NCI-H345 treated with DMSO at 0.1 percent for 48 hours (cell line): ENCODE measurements at regions not wholly inside any gene's neighbourhood (a gene's known extent, or its start where the extent isn't known, plus 50 kb on each side); places are given as distances from the start of the nearest gene placed in this dataset.

ENCODE experiments used
- DNase-seq: peaks from one replicate; lab custom pipeline; 2025; ENCODE audit not compliant: unreplicated experiment; lab: John Stamatoyannopoulos, UW

DNA sequence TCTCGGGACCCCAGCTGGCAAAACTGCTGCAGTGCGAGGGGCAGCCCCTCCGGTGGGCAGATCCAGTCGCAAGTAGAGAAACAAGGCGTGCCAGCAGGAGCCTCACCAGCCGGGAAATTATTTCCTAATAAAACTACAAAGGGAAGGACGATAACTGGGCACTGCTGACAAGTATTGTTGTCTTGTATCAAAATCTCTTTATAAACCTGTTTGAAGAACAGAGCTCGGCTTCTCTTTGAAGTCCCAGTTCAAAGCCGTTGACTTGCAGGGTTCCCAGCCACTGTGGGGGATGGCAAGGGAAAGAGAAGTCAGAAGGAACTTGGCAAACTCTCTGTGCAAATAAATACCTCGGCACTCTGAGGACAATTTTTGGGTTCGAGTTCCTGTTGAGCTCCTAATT is 504.5 kb downstream of the CD83 start:
- no peak for DNase-seq

DNA sequence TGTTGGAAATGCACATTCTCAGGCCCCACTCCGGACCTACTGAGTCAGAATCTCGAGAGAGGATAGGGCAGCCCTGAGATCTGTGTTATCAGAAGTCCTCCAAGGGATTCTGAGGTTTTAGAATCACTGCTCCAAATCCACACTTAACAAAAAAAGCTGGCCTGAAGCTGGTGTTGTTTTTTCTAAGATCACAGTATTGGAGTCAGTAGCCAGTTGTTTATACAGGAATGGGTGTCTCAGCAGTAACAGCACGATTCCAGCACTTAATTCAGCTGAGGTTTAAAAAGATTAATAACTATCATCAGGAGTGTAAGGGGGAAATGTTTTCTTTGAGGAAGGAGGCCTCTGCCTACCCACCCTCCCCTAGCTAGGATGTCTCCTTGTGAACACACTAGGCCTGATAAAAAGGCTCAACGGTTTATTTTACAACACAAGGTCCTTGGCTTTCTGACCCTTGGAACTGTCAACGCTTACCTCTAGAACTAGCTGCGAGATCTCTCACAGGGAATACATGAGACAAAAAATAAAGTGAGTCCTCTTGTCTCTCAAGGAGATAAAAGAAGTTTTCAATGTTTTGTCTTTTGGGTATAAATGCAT is 505.4 kb downstream of the CD83 start:
- no peak for DNase-seq

DNA sequence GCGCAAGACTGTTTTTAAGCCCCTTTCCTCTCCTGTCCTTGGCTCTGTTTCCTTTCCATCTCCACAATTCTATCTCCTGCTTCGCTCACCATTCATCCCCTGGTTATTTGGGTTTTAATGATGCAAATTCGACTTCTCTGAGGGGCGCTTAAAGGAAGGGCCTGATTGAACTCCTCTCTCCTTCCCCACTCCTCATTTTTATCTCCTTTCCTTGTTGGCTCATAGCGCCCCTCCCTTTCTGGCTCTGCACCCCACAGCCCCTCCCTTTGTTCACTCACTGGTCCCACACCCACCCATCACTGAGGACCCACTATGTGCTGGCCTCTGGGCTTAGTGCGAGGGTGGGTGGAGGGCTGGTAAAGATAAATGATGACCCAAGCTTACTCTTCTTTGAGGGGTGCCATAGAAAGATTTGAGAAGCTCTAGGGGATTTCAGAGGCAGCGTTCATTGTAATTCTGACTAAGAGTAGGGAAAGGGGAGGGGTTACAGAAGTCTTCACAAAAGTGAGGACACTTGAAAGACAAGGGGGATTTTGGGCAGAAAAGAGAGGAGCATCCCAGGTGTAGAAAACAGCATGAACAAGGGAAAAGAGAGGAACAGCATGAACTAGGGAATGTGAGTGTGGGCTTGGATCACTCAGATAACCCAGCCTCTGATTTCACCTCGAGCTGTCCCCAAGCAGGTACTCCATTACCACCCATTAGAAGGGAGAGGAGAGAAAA is 507.8 kb downstream of the CD83 start:
- no peak for DNase-seq

DNA sequence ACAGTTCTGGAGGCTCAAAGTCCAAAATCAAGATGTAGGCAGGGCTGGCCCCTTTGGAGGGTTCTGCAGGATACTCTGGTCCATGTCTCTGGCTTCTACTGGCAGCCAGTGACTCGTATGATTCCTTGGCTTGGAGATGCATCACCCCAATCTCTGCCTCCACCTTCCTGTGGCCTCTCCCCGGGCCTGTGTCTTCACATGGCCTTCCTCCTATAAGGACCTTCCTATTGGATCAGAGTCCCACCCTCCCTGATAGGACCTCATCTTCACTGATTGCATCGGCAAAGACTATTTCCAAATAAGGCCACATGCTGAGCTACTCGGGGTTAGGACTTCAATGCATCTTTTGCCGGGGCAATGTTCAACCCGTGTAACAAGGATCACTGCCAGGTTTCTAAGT is 509.0 kb downstream of the CD83 start:
- no peak for DNase-seq

DNA sequence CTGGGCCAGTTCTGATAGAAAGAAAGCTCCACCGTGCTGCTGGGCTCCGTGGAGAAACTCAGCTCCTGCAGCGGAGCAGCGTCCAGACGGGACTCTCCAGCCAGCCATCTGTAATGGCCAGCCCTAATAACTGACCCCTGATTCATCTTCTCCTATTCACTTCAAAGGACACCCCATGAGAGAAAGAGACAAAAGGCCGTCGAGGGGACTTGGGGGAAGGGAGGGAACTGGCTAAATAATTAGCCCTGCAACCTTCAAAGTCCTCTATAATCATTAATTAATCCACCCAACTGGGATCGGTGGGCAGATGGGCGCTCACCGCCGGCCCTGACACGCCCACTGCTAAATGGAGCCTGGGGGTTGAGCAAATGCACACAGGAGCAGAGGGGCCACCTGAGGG is 512.4 kb downstream of the CD83 start:
- no peak for DNase-seq

DNA sequence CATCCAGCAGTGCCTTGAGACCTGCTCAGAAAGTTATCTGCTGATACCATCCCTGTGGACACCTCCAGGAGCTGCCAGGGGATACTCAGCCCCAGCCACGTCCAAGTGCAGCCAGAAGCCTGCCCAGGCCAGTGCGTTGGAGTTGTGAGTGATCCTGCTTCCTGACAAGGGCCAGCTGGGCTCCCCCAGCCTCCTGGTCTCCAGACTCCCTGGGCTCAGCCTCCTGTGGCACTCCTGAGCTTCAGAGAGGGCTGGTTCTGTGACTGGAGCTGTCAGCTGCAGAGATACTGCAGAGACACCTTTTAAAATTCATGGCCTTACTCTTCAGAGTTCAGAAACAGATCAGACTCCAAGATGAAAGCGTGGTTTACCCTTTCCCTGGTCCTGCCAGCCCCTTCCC is 515.9 kb downstream of the CD83 start:
- no peak for DNase-seq

DNA sequence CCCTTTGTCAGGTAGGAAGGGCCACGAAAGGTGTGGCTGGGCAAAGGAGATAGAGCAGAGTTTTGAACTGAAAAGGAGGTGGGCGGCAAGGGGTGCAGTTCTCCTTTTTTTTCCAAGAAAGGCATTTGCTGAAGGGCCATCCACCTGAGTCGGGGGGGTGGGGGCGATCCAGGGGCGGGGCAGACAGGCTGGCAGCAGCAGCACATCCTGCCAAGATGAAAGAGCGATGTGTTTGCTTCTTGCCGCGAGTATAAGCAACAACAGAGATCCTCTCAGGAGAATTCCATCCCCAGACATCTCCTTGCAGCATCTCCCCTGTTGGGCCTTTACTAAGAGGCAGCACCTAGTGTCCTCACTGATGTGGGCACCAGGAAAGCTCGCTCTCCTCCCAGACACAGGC is 516.5 kb downstream of the CD83 start:
- DNase-seq, result no peak

DNA sequence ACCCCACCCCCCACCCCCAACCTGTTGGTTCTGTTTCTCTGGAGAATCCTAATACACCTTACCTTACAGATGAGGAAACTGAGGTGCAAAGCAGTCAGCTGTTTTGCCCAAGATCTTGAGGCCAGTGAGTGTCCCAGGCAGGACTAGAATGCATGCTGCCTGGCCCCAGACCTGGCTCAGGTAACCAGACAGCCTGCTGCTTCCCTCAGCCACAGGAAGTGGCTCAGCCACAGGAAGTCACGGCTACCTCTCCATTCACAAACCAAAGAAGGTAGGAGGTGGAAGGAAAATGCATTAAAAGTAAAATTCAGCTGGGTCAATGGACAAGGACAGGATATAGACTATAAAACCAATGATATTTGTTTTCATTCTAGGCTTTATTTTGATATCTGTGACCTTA is 517.6 kb downstream of the CD83 start:
- no peak for DNase-seq

DNA sequence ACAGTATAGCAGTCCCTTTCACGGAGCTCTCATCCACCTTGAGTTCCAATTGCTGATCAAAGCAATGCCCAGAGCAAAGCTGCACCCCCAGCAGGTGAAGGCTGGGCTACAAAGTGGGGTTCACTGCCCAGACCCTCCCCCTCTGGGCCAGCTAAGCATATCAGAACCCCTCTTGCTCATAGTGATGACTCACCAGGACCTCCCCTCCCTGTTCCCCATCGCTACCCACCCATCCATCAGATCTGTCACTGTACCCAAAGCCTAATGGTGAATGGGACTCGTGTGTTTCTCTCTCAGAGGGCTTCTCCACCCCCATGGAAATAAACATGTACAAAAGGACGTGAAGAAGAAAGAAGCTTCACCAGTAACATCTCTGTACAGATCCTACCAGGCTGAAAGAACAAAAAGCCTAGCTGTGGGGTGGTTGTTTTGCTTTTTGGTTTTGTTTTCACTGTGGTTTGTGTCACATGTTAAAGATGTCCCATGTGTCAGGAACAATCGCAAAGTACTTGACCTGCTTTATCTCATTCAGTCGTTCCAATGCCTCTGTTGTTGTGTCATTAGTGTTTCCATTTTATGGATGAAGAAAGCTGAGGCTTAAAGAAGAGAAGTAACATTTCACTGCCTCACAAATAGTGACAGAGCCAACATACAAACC is 518.5 kb downstream of the CD83 start:
- DNase-seq, result no peak

DNA sequence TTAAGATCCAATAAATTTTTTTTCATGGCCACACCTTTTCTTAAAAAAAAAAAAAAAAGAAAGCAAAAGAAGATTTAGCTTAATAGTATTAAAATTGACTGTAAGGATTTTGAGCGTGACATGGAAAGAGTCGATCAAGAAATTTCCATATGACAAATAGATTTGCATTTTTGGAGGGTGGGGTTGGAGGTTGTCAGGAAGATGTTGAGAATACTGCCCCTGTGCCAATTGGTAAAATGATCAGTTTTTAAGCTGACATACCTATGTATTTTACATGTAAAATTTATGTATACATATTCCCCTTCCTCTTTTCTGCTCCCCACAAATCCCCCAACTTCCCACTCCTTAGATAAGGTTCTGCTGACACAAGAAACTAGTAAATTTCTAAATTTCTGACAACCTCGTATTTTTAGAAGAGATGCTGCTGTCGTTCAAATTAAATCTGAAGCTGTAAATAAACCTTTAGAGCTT is 520.9 kb downstream of the CD83 start:
- no peak for DNase-seq

DNA sequence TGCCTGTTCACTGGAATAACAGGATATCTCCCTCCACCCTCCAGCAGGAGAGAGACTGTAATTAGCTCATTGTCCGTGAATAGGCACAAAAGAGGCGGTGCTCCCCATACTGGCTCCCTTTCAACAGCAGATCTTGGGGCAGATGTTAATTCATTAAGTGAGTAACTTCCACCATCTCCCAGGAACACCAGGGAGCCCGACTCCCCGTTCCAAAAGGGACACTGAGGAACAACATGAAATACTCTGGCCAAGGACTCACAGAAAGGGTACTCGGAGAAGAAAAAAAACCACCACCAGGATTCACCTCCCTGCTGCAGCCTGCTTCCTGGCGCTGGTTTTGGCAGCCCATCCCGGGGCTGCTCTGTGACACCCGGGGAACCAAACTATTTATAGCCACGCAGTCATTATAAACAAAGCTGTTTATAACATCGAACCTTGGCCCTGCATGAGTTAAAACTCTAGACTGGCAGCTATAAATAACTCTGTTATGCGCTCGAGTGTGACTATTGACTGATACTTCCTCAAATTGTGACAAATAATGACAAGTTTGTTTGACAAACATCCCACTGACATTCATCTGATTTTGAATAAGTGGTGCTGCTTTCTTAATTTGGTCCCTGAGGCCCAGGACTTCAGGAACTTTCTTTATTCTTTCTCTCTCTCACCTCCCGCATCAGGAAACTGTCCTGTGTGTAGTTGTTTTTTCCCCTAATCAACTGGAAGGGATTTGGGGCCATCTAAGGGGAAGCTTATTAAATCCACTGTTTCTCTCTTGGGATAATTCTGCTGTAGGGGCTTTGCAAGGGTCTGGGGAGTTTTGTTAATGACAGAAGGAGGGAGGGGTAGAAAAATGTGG is 521.6 kb downstream of the CD83 start:
- DNase-seq, result no peak

DNA sequence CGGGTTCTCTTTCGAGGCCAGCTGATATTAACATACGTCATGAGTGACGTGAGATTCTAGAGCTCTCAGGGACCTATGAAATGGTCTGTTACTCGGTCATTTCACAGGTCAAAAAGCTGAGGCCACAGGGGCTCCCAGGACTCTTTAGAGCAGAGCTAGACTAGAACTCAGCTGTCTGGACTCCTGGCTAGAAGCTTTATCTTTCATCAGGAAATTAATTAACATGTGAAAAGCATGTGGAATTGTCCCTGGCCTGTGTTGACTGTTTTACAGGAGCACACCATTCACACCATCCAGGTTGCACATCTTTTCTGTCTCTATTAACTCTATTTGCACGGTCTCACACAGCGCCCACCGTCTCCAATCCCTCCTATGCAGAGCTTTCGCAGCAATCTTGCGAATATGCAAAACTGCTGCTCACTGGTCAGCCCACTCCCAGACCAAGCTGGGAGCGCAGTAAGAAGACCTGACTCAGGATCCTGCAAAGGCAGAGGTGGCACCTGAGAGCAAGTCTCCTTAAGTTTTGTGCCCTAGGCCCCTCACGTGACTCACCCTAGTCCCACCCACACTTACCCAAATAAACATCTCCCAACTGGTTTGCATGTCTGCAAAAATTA is 522.5 kb downstream of the CD83 start:
- DNase-seq, result no peak

DNA sequence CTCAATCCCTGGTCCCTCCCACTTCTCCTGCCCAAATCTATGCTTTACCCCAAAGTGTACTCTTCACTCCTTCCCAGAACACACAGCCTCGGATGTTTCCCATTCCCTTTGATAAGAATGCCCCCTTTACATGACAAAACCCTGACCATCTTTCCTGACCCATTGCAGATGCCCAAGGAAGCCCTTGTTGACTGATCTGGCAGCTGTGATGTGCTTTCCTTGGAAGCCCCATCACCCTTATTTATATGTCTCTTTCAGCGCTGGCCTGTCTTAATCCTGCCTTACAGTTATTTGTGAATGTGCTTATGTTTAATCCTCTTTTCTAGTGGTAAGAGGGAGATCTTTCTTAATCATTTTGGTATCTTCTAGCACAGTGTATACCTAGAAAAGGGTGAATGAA is 523.1 kb downstream of the CD83 start:
- DNase-seq, result no peak

DNA sequence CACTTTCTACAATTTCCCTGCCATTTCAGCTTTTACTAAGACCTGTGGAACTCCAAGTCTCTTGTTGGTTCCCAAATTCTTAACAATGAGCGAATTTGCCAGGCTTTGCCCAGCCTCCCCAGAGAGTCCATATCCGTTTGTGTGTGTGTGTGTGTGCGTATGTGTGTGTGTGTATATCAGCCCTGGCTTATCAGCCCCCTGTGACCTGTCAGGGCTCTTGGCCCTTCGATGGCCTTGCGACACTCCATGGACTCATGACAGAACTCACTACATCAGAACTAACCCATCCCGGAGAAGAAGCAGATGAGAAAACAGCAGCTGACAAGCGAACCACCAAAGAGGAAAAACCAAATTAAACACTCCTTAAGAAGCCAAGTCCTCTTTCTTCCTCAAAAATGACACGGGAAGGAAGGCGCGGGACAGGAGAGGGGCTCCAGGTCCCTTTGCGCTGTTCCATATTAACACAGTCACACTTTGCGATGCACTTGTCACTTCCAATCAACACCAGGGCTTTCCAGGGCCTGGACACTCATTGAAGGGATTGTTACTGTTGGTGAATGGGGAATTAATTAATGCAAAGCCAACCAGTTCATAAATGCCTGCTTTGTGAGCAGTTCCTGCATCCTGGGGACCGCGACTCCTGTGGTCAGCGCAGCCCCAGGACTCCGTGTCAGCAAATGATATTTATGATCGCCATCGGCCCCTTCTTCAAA is 524.0 kb downstream of the CD83 start:
- no peak for DNase-seq

DNA sequence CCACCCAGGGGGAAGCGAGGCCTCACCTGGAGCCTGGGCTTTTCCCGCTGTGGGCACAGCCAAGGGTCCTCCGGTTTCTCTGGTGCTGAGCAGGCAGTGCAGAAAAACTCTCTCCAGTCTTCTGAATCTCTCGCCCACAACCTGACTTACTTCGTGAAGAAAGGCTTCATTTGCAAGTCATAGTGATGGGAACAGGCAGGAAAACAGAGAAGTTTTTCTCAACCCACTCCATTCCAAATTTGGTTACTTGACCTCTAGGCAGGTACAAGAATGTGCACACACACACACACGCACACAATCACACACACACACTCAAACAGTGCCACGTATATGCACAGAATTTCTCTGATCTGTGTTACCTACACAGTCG is 524.5 kb downstream of the CD83 start:
- no peak for DNase-seq

DNA sequence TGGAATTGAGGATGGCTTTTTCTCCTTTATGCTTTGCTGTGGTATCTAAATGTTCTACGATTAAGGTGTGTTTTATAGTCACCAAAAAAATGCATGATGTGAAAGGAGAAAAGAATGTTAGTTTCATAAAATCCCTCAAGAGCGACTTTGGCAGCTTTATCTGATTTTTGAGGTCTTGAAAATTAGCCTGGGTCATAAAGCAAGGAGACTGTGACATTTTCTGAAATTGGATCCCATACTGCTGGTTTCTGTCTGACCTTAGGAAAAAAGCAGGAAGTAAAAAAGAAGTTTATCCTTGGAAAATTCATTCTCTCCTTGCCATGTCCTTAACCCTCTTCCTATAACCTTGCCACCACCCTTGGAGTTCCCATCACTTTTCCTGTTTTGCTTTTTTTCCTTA is 525.3 kb downstream of the CD83 start:
- DNase-seq, result no peak

DNA sequence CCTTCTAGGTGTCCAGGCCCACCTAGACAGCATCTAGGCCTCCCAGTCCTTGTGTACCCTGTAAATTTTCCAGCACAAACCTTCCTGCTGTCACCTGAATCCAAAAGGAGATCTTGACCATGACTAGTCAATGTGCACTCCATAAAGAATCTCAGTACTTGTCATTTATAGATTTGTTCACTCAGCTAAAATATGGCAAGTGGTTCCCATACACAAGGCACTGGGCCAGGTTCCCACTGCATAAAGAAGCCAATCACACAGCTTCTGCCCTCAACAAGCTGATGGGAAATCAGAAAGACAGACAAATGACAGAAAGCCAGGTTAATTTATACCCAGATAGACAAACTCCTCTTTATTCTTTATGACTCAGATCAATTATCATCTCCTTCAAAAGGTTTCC is 526.8 kb downstream of the CD83 start:
- no peak for DNase-seq

DNA sequence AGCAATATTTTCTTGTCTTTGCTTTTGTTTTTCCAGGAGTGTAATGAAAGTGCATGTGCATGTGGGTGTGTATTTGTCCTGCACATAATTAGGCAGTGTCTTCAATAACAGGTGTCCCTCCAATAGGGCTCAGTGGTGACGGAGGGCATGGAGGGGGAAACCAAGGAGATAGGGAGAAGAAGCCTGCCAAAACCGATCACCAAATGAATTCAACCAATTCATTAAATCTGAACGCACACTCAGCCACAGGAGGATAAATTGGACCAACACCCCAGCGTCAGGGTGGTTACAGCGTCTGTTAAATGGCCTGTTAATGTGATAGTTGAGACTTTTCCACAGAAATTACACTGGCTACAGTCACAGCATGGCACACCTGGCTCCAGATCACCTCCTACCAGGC is 527.6 kb downstream of the CD83 start:
- no peak for DNase-seq

DNA sequence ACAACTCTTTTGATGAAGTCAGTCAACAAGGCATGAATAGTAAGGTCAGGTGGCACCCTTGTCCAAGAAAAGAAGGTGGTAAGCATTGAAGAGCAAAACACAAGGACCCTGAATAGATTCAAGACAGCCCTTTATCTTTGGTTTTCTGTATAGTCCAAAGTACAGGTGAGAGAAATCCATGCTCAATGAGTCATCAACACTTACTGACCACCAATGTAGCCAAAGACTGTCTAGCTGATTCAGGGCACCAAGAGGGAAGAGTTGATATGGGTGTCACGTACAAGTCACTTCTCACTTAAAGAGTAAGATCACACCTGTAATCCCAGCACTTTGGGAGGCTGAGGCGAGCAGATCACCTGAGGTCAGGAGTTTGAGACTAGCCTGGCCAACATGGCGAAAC is 528.3 kb downstream of the CD83 start:
- no peak for DNase-seq

DNA sequence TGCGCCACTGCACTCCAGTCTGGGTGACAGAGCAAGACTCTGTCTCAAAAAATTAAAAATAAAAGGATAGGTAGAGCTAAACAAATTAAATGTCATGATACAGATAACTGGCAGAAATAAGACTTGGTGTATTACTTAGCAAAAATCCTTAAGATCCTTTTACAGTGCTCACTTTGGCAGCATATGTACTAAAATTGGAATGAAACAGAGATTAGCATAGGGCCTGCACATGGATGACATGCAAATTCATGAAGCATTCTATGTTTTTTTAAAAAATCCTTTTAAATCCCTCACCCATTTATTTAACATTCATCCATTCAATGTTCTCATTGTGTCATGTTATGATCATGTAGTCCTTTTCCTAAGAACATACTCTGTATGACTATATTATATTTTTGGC is 528.8 kb downstream of the CD83 start:
- no peak for DNase-seq

DNA sequence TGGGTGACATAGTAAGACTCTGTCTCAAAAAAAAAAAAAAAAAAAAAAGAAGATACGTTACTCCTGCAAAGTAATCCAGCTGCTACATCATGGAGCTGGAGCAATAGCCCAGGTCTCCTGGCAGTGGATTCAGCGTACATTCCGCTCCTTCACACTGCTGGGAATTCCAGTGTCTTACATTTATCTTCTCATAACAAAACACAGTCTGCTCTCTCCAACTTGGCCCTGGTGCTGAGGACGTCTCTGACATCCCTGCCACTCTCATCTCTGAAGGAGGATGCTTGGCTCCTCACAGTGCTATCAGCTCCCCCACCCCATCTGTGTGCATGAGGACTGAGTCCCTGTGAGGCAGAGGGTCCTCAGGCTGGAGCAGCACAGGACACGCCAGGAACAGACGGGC is 529.8 kb downstream of the CD83 start:
- no peak for DNase-seq
